ENCODE measurements at regions not wholly inside any gene's neighbourhood (a gene's known extent, or its start where the extent isn't known, plus 50 kb on each side); places are given as distances from the start of the nearest gene placed in this dataset.

- DNase-seq (ENCODE audit: low read depth): no peak
Observed at GRCh38 chr20:21836346-21836745, 130.9 kb downstream of the PAX1 start.

GRCh38 chr20:21835042-21835441 lies 129.6 kb downstream of the PAX1 start:
- no peak for DNase-seq (ENCODE audit: low read depth)

- no peak for DNase-seq (ENCODE audit: low read depth)
Observed at GRCh38 chr20:21832442-21833385, 127.2 kb downstream of the PAX1 start.

- no peak for DNase-seq (ENCODE audit: low read depth)
Observed at GRCh38 chr20:21826976-21827375, 121.5 kb downstream of the PAX1 start.

- no peak for DNase-seq (ENCODE audit: low read depth)
Observed at GRCh38 chr20:21821358-21821757, 115.9 kb downstream of the PAX1 start.

- DNase-seq (ENCODE audit: low read depth): no peak
Observed at GRCh38 chr20:21820688-21821087, 115.2 kb downstream of the PAX1 start.

GRCh38 chr20:21820045-21820444 lies 114.6 kb downstream of the PAX1 start:
- no peak for DNase-seq (ENCODE audit: low read depth)

GRCh38 chr20:21812379-21812778 lies 106.9 kb downstream of the PAX1 start:
- no peak for DNase-seq (ENCODE audit: low read depth)

- DNase-seq (ENCODE audit: low read depth): no peak
Observed at GRCh38 chr20:21809961-21810523, 104.6 kb downstream of the PAX1 start.

GRCh38 chr20:21808863-21809664 lies 103.6 kb downstream of the PAX1 start:
- DNase-seq (ENCODE audit: low read depth): peak; percentile 3

- no peak for DNase-seq (ENCODE audit: low read depth)
Observed at GRCh38 chr20:21808139-21808538, 102.7 kb downstream of the PAX1 start.

- DNase-seq (ENCODE audit: low read depth): no peak
Observed at GRCh38 chr20:21804802-21805201, 99.3 kb downstream of the PAX1 start.

- no peak for DNase-seq (ENCODE audit: low read depth)
Observed at GRCh38 chr20:21801193-21801592, 95.7 kb downstream of the PAX1 start.

GRCh38 chr20:21798384-21798783 lies 92.9 kb downstream of the PAX1 start:
- DNase-seq (ENCODE audit: low read depth): no peak

GRCh38 chr20:21796059-21796458 lies 90.6 kb downstream of the PAX1 start:
- DNase-seq (ENCODE audit: low read depth): no peak

GRCh38 chr20:21788082-21788481 lies 82.6 kb downstream of the PAX1 start:
- DNase-seq (ENCODE audit: low read depth): no peak

GRCh38 chr20:21781446-21782075 lies 76.1 kb downstream of the PAX1 start:
- DNase-seq (ENCODE audit: low read depth): no peak

- no peak for DNase-seq (ENCODE audit: low read depth)
Observed at GRCh38 chr20:21780528-21780927, 75.1 kb downstream of the PAX1 start.
